Transverse colon (tissue), 4 donors: ENCODE measurements at regions not wholly inside any gene's neighbourhood (a gene's known extent, or its start where the extent isn't known, plus 50 kb on each side); places are given as distances from the start of the nearest gene placed in this dataset.

Experiments used
- DNase-seq: peaks from one replicate; pipeline ENCODE4 v3.0.0-alpha.2; 2019
- H3K27ac ChIP-seq, 4 donors: fragments of 200-600 bp; sonication (generic); 2 replicates each; pipeline ENCODE4 v1.5.1; 2016 to 2018; ENCODE audit warnings: inconsistent platforms in 4 of 4
- H3K27me3 ChIP-seq: fragments of 200-600 bp; sonication (generic); 2 replicates; pipeline ENCODE4 v1.5.1; 2017; ENCODE audit warnings: inconsistent platforms
- H3K36me3 ChIP-seq, 4 donors: fragments of 200-600 bp; sonication (generic); 2 replicates each; pipeline ENCODE4 v1.5.1; 2017 to 2019; ENCODE audit warnings: inconsistent platforms in 4 of 4
- H3K4me1 ChIP-seq, 4 donors: fragments of 200-600 bp; sonication (generic); 2 replicates each; pipeline ENCODE4 v1.5.1; 2017 to 2020; ENCODE audit warnings: inconsistent platforms in 4 of 4
- H3K4me3 ChIP-seq, 4 donors: fragments of 200-600 bp; sonication (generic); 1 replicate in 1 of 4; 2 replicates in 3 of 4; pipeline versions ENCODE4 v1.5.1 to v1.6.1; 2017 to 2019; ENCODE audit warnings: inconsistent platforms in 4 of 4
- H3K9me3 ChIP-seq, 2 donors: fragments of 200-600 bp; sonication (generic); 2 replicates each; pipeline ENCODE4 v1.5.1; 2017 to 2019; ENCODE audit warnings: inconsistent platforms in 2 of 2
- EP300 ChIP-seq: sonication (generic); formaldehyde crosslinking; IDR thresholded peaks from one replicate; pipeline ENCODE4 v1.6.1; 2017; ENCODE audit warnings: antibody characterized with exemption, low read depth
- POLR2A ChIP-seq: fragments of 450-650 bp; IDR thresholded peaks from one replicate; pipeline ENCODE4 v1.6.1; 2016; ENCODE audit warnings: antibody characterized with exemption, mild to moderate bottlenecking, moderate library complexity
- POLR2AphosphoS5 ChIP-seq, 3 donors: sonication (generic); formaldehyde crosslinking; IDR thresholded peaks; one replicate each; pipeline ENCODE4 v1.6.1; 2016; ENCODE audit warnings: antibody characterized with exemption in 3 of 3
- WGBS, 2 donors: methylation state at CpG; one replicate each; pipeline ENCODE4 v1.1.5; 2018; ENCODE audit warnings: low coverage in 1 of 2; 5-methylcytosine and 5-hydroxymethylcytosine counted together
- in situ Hi-C, 4 donors: fragments of 200-750 bp; cut with MboI; loops; one replicate each; pipeline versions ENCODE4 v1.15.0 to v1.15.1; 2017; ENCODE audit warnings: low sequenced_read_pairs in 3 of 4, low pct_ligation_motif_present in 1 of 4, low pct_unique_long_range_greater_than_20kb in 1 of 4
- intact Hi-C: fragments of 100-400 bp; cut with DNase I; formaldehyde crosslinking; loops from one replicate; pipeline ENCODE4 v1.15.1; 2023; ENCODE audit warnings: low total_unique reads
- TF ChIP-seq, protein P1 (sequence below), 5 experiments: fragments of 200-600 bp in 3 of 5; fragments of 450-650 bp in 2 of 5; sonication (generic) in 3 of 5; IDR thresholded peaks; 1 replicate in 2 of 5; 2 replicates in 3 of 5; pipeline ENCODE4 v1.5.1; 2016 to 2017; ENCODE audit warnings: antibody characterized with exemption in 5 of 5, inconsistent platforms in 3 of 5, mild to moderate bottlenecking in 2 of 5, moderate library complexity in 1 of 5

DNA sequence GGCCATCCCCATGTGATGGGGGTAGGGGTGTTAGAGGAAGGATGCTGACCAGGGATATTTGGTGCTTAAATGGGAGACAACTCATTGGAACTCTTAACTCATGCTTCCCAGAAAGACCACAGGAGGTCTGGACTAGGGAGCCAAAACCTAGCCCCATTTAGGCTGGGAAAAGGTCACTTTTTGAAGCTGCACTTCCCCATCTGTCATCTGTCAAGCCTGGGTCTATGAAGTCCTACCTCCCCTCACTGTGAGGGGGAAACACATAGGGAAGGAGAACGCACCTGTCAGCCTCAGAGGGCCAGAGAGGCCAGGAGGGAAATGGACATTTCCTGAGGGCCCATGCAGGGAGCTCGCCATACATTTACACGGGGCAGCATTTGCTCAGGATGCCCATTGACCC, 321.0 kb downstream of the BCL11B start:
- Histone ChIP-seq H3K4me1 (peaks cover 0 to 6% (median 0%) of the 10 kb centered on the region in 4 donors), H3K27me3 (no peaks in the 10 kb centered on the region), H3K36me3 (no peaks in the 10 kb centered on the region), H3K9me3 (no peaks in the 10 kb centered on the region), H3K4me3 (no peak overlapping the region), H3K27ac (no peak overlapping the region)
- 83% methylated on average over 3 of the region's 3 CpGs; no CpG with 5 or more reads in 1 of the 2 donors for WGBS, 2 donors
- no peak for DNase-seq
- intact Hi-C loops, result no loop called here
- in situ Hi-C loops, result no loop called here
- TF ChIP-seq POLR2AphosphoS5 (IDR thresholded peaks at IDR 0.05) (no peak), POLR2A (no peak), EP300 (no peak)
- TF ChIP-seq, protein P1, sequence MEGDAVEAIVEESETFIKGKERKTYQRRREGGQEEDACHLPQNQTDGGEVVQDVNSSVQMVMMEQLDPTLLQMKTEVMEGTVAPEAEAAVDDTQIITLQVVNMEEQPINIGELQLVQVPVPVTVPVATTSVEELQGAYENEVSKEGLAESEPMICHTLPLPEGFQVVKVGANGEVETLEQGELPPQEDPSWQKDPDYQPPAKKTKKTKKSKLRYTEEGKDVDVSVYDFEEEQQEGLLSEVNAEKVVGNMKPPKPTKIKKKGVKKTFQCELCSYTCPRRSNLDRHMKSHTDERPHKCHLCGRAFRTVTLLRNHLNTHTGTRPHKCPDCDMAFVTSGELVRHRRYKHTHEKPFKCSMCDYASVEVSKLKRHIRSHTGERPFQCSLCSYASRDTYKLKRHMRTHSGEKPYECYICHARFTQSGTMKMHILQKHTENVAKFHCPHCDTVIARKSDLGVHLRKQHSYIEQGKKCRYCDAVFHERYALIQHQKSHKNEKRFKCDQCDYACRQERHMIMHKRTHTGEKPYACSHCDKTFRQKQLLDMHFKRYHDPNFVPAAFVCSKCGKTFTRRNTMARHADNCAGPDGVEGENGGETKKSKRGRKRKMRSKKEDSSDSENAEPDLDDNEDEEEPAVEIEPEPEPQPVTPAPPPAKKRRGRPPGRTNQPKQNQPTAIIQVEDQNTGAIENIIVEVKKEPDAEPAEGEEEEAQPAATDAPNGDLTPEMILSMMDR (IDR thresholded peaks at IDR 0.05), result no peak

DNA sequence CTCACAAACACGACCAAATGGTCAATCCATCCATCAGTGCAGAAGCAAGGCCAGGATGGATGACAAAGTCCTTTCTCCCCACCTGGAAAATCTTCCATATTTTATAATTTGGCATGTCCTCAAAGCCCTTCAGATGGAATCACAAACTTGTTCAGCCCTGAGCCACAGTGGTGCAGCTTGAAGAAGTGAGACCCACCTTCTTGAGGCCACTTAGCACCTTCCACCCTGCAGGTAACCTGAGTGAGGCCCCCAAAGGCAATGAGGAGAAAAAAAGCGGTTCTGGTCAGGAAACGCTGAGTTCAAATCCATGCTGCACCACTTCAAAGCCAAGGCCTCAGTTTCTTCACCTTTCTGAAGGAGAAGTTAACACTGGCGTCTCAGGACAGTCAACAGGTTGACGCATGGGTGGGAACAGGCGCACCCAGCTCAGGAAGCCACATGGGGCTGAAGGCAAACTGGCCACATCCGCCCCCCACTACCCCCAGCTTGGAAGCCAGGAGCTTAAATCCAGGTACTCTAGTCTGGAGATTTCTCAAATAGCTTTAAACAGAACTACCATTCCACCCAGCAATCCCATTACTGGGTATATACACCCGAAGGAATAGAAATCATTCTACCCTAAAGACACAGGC, 320.4 kb downstream of the BCL11B start:
- DNase-seq, result no peak
- WGBS, 2 donors, result 89% methylated on average over 1 to 8 of the region's 8 CpGs
- Histone ChIP-seq H3K4me1 (peaks cover 0 to 6% (median 0%) of the 10 kb centered on the region in 4 donors), H3K9me3 (no peaks in the 10 kb centered on the region), H3K27ac (no peak overlapping the region), H3K27me3 (no peaks in the 10 kb centered on the region), H3K36me3 (no peaks in the 10 kb centered on the region), H3K4me3 (no peak overlapping the region)
- in situ Hi-C loops (no loop called here), intact Hi-C loops (no loop called here)
- TF ChIP-seq EP300, result no peak
- TF ChIP-seq, protein P1 (IDR thresholded peaks at IDR 0.05), result no peak
- TF ChIP-seq POLR2AphosphoS5 (IDR thresholded peaks at IDR 0.05), result no peak
- TF ChIP-seq POLR2A, result no peak

DNA sequence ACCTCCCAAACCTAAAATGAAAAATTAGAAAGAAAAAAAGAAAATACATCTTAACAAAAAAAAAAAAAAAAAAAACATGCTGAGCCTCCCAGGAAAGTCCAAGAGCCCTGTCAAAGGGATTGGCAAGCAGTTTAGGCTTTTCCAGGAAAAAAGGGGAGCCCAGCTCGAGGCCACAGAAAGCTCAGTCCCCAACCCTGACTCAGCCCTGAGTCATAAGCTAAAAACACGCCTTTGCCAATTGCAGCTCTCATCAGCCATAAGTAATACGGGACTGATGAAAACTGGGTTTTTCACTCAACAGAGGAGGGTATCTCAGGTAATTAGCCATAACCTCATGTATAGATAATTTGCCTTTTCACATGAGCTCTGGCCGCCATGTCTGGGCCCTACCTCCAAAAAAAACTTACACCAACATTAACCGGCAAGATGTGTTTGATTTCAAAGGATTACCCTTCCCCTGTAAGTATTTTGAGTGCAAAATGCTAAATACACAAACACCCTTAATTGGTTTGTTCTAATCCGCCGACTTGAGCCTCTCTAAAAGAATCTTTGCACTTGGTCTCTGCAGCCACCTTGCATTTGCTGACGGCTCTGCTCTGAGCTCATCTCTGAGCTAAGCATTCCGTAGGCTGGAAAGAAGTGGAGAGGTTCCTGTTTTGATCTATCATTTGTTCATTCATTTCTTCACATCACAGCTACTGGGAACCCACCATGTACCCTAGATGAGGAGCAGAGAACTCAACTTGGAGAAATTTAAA, 319.2 kb downstream of the BCL11B start:
- Histone ChIP-seq H3K27ac (no peak overlapping the region), H3K36me3 (no peaks in the 10 kb centered on the region), H3K4me1 (no peaks in the 10 kb centered on the region), H3K4me3 (no peak overlapping the region), H3K27me3 (no peaks in the 10 kb centered on the region), H3K9me3 (no peaks in the 10 kb centered on the region)
- intact Hi-C loops, result no loop called here
- TF ChIP-seq POLR2AphosphoS5 (IDR thresholded peaks at IDR 0.05) (no peak), EP300 (no peak), POLR2A (no peak)
- TF ChIP-seq, protein P1 (IDR thresholded peaks at IDR 0.05), result no peak
- in situ Hi-C loops, result no loop called here
- DNase-seq, result no peak
- 75 to 82% methylated on average over 6 to 9 of the region's 9 CpGs for WGBS, 2 donors

DNA sequence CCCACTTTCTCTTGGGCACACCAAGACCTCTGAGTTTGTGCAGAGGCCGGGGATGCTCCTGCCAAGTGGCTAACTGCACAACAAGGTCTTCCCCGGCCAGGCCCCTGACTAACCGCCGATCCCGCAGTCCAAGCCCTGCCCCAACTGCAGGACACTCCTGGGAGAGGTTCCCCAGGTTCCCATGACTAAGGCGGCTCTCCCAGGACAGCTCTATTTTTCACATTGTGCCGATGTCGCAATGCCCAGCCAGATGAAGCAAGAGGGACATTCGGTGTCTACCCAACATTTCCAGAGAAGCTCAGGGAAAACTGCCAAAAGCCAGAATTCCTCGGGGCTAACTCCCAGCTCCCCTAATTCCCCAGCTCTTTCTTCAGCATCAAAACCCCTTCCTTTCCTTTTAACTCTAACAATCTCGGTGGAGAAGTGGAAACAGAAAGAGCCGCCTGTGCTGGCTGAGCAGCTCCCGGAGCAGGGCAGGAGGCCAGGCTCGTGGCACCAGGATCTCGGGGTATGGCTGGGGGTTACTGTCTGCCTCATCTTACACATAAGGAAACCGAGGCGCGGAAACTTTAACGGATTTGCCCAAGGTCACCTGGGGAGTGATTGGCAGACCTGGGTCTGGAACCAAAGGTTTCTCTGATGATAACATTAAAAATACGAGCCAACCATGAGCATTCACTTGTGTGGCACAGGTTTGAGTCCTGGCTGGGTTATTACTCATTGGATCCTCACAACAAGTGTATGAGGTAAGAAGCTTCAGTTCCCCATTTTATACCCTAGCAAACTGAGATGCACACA, 318.2 kb downstream of the BCL11B start:
- Histone ChIP-seq H3K4me1 (no peaks in the 10 kb centered on the region), H3K9me3 (no peaks in the 10 kb centered on the region), H3K27ac (no peak overlapping the region), H3K27me3 (no peaks in the 10 kb centered on the region), H3K4me3 (no peak overlapping the region), H3K36me3 (no peaks in the 10 kb centered on the region)
- peak; percentile 59 for DNase-seq
- intact Hi-C loops (no loop called here), in situ Hi-C loops (no loop called here)
- peak in 1 of 3 donors; percentile 42 for TF ChIP-seq POLR2AphosphoS5 (IDR thresholded peaks at IDR 0.05)
- TF ChIP-seq, protein P1 (IDR thresholded peaks at IDR 0.05), result no peak
- 76% methylated on average over 20 of the region's 20 CpGs; no CpG with 5 or more reads in 1 of the 2 donors for WGBS, 2 donors
